CD4-positive, CD25-positive, alpha-beta regulatory T cell (primary cell): ENCODE measurements at regions not wholly inside any gene's neighbourhood (a gene's known extent, or its start where the extent isn't known, plus 50 kb on each side); places are given as distances from the start of the nearest gene placed in this dataset.

ENCODE experiments used
- ATAC-seq, 2 donors: fragments of 150-1000 bp; cut with Tn5 transposase; one replicate each; pipeline ENCODE4 v1.10.0; 2021; ENCODE audit warnings: low read depth in 2 of 2, moderate number of reproducible peaks in 2 of 2, moderate library complexity in 1 of 2
- DNase-seq, 3 donors: peaks; one replicate each; pipeline versions ENCODE4 v3.0.0 to v3.0.0-alpha.2; 2012 to 2022; ENCODE audit warnings: mixed read lengths in 1 of 3
- H3K27ac ChIP-seq: one replicate; pipeline ENCODE4 v1.7.0; 2013; ENCODE audit warnings: mild to moderate bottlenecking, low read length; ENCODE audit not compliant: insufficient read depth, poor library complexity, severe bottlenecking
- H3K27me3 ChIP-seq: one replicate; pipeline ENCODE4 v1.7.0; 2013; ENCODE audit warnings: low read length; ENCODE audit not compliant: control insufficient read depth, insufficient read depth
- H3K36me3 ChIP-seq: one replicate; pipeline ENCODE4 v1.7.0; 2013; ENCODE audit warnings: mild to moderate bottlenecking, low read length, moderate library complexity; ENCODE audit not compliant: control insufficient read depth, insufficient read depth
- H3K4me1 ChIP-seq: 2 replicates; pipeline ENCODE4 v1.7.0; 2013; ENCODE audit warnings: mild to moderate bottlenecking, low read length; ENCODE audit not compliant: insufficient read depth, control insufficient read depth, poor library complexity, severe bottlenecking
- H3K4me3 ChIP-seq: one replicate; pipeline ENCODE4 v1.7.0; 2013; ENCODE audit warnings: low read depth, mild to moderate bottlenecking, low read length, moderate library complexity
- H3K9me3 ChIP-seq, 2 experiments: 1 replicate in 1 of 2; 2 replicates in 1 of 2; pipeline ENCODE4 v1.7.0; 2013; ENCODE audit warnings: low read length in 2 of 2, mild to moderate bottlenecking in 1 of 2, moderate library complexity in 1 of 2; ENCODE audit not compliant: control insufficient read depth in 2 of 2
- H3K27ac Mint-ChIP-seq, 3 donors: one replicate each; pipeline ENCODE4 v1.8.0; 2020 to 2022; ENCODE audit warnings: mild to moderate bottlenecking in 3 of 3, mixed read lengths in 3 of 3, moderate library complexity in 2 of 3
- H3K27me3 Mint-ChIP-seq: one replicate; pipeline ENCODE4 v1.8.0; 2022; ENCODE audit warnings: mild to moderate bottlenecking, mixed read lengths
- H3K36me3 Mint-ChIP-seq: one replicate; pipeline ENCODE4 v1.8.0; 2020; ENCODE audit warnings: mixed read lengths
- H3K4me1 Mint-ChIP-seq, 4 donors: one replicate each; pipeline ENCODE4 v1.8.0; 2020 to 2022; ENCODE audit warnings: mixed read lengths in 4 of 4, mild to moderate bottlenecking in 1 of 4
- H3K4me3 Mint-ChIP-seq, 4 donors: one replicate each; pipeline ENCODE4 v1.8.0; 2020 to 2022; ENCODE audit warnings: mild to moderate bottlenecking in 4 of 4, mixed read lengths in 4 of 4, moderate library complexity in 3 of 4
- H3K9me3 Mint-ChIP-seq, 7 donors: one replicate each; pipeline ENCODE4 v1.8.0; 2020 to 2022; ENCODE audit warnings: mixed read lengths in 7 of 7, mild to moderate bottlenecking in 3 of 7, moderate library complexity in 2 of 7

DNA sequence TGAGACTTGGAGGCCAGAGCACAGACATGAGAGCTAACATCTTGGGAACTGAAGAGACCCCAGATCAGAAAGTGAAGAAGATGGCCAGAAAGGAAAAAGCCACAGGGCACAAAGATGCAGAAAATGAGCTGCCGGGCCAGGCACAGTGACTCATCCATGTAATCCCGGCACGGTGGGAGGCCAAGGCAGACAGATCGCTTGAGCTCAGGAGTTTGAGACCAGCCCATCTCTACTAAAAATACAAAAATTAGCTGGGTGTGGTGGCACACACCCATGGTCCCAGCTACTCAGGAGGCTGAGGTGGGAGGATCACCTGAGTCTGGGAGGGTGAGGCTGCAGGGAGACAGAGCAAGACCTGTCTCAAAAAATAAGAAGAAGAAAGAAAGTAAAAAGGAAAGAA lies 81.4 kb upstream of the MGMT start:
- Histone ChIP-seq H3K36me3 (no peaks in the 10 kb centered on the region), H3K27me3 (no peaks in the 10 kb centered on the region), H3K4me1 (no peaks in the 10 kb centered on the region), H3K27ac (no peak overlapping the region), H3K9me3 (no peaks in the 10 kb centered on the region), H3K4me3 (no peak overlapping the region)
- ATAC-seq (no peak), DNase-seq (no peak)
- Mint-ChIP-seq H3K4me3 (no peak overlapping the region), H3K27me3 (no peaks in the 10 kb centered on the region), H3K9me3 (peaks cover 0 to 2% (median 0%) of the 10 kb centered on the region in 7 donors), H3K36me3 (no peaks in the 10 kb centered on the region), H3K4me1 (no peaks in the 10 kb centered on the region), H3K27ac (no peak overlapping the region)

GRCh38 chr10:129386415-129387257 lies 80.4 kb upstream of the MGMT start:
- ATAC-seq = no peak
- H3K27me3 Mint-ChIP-seq = no peaks in the 10 kb centered on the region

GRCh38 chr10:129387258-129387525 lies 79.8 kb upstream of the MGMT start:
- Histone ChIP-seq H3K27ac (no peak overlapping the region), H3K9me3 (no peaks in the 10 kb centered on the region), H3K4me3 (no peak overlapping the region), H3K4me1 (no peaks in the 10 kb centered on the region), H3K27me3 (no peaks in the 10 kb centered on the region), H3K36me3 (no peaks in the 10 kb centered on the region)
- Mint-ChIP-seq H3K9me3 (no peaks in the 10 kb centered on the region), H3K27ac (no peak overlapping the region), H3K4me3 (no peak overlapping the region), H3K4me1 (no peaks in the 10 kb centered on the region), H3K27me3 (no peaks in the 10 kb centered on the region), H3K36me3 (no peaks in the 10 kb centered on the region)
- ATAC-seq (no peak), DNase-seq (no peak)

More at GRCh38 chr10:129386415-129387257, 80.4 kb upstream of the MGMT start:
- no peaks in the 10 kb centered on the region for H3K9me3 ChIP-seq
- H3K4me1 Mint-ChIP-seq = no peaks in the 10 kb centered on the region
- no peaks in the 10 kb centered on the region for H3K27me3 ChIP-seq
- H3K9me3 Mint-ChIP-seq = peaks cover 0 to 2% (median 0%) of the 10 kb centered on the region in 7 donors
- no peaks in the 10 kb centered on the region for H3K36me3 Mint-ChIP-seq
- H3K27ac Mint-ChIP-seq = peak overlapping the region in 1 of 3 donors; percentile 47
- H3K27ac ChIP-seq = no peak overlapping the region
- H3K4me3 ChIP-seq = no peak overlapping the region
- H3K36me3 ChIP-seq = no peaks in the 10 kb centered on the region
- no peak for DNase-seq
- H3K4me3 Mint-ChIP-seq = no peak overlapping the region
- no peaks in the 10 kb centered on the region for H3K4me1 ChIP-seq

- no peak for DNase-seq
- H3K27me3 ChIP-seq = no peaks in the 10 kb centered on the region
- H3K9me3 ChIP-seq = no peaks in the 10 kb centered on the region
- no peaks in the 10 kb centered on the region for H3K36me3 ChIP-seq
- no peaks in the 10 kb centered on the region for H3K27me3 Mint-ChIP-seq
- H3K27ac ChIP-seq = no peak overlapping the region
- H3K36me3 Mint-ChIP-seq = no peaks in the 10 kb centered on the region
- no peak overlapping the region for H3K27ac Mint-ChIP-seq
- H3K4me3 Mint-ChIP-seq = no peak overlapping the region
- H3K4me3 ChIP-seq = no peak overlapping the region
- H3K9me3 Mint-ChIP-seq = no peaks in the 10 kb centered on the region
- no peaks in the 10 kb centered on the region for H3K4me1 ChIP-seq
- no peak for ATAC-seq
- H3K4me1 Mint-ChIP-seq = no peaks in the 10 kb centered on the region
Measured at GRCh38 chr10:129388435-129388834, 78.6 kb upstream of the MGMT start.

DNA sequence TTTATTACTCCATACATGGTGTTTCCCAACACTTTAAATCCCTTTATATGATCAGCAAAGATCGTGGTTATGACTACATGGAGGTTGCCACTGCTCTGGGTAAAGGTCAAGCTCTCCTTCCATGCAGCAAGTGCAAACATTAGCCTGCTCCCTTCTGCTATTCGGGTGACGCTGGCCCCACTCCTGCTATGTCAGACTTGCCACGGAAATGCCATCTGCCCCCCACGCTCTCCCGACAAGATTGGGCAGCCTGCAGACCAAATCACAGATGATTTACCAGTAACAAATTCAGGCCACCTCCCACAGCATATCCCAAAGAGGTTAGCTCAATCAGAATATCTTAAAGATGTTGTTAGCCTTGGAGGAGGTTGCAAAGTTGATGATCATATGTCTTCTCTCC lies 77.8 kb upstream of the MGMT start:
- Histone ChIP-seq H3K27me3 (no peaks in the 10 kb centered on the region), H3K27ac (no peak overlapping the region), H3K4me1 (no peaks in the 10 kb centered on the region), H3K9me3 (no peaks in the 10 kb centered on the region), H3K36me3 (no peaks in the 10 kb centered on the region), H3K4me3 (no peak overlapping the region)
- H3K27me3 Mint-ChIP-seq = no peaks in the 10 kb centered on the region
- no peaks in the 10 kb centered on the region for H3K9me3 Mint-ChIP-seq
- no peaks in the 10 kb centered on the region for H3K4me1 Mint-ChIP-seq
- no peak overlapping the region for H3K4me3 Mint-ChIP-seq
- H3K27ac Mint-ChIP-seq = no peak overlapping the region
- no peak for DNase-seq
- no peak for ATAC-seq
- no peaks in the 10 kb centered on the region for H3K36me3 Mint-ChIP-seq

DNA sequence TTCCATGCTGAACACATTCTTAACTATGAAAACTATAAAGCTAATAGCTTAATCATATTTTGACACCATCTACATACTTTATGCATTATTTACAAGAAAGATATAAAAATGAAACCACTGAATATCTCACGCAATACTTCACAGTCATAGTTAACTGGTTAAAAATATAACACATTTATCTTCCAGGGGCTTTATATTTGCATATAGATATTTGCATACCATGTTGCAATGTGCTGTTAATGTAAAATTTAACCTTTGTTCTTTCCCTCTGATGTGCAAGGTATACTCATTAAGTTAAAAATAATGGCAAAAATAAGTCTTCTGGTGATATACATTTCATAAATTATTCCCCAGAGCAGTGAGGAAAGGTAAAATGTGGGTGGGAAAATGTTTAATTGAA lies 76.9 kb upstream of the MGMT start:
- no peak for ATAC-seq
- Mint-ChIP-seq H3K27ac (no peak overlapping the region), H3K27me3 (no peaks in the 10 kb centered on the region), H3K36me3 (no peaks in the 10 kb centered on the region), H3K4me1 (no peaks in the 10 kb centered on the region), H3K4me3 (no peak overlapping the region), H3K9me3 (no peaks in the 10 kb centered on the region)
- H3K9me3 ChIP-seq = no peaks in the 10 kb centered on the region
- no peaks in the 10 kb centered on the region for H3K36me3 ChIP-seq
- no peak overlapping the region for H3K27ac ChIP-seq
- DNase-seq = no peak
- H3K27me3 ChIP-seq = no peaks in the 10 kb centered on the region
- H3K4me1 ChIP-seq = no peaks in the 10 kb centered on the region
- H3K4me3 ChIP-seq = no peak overlapping the region

DNA sequence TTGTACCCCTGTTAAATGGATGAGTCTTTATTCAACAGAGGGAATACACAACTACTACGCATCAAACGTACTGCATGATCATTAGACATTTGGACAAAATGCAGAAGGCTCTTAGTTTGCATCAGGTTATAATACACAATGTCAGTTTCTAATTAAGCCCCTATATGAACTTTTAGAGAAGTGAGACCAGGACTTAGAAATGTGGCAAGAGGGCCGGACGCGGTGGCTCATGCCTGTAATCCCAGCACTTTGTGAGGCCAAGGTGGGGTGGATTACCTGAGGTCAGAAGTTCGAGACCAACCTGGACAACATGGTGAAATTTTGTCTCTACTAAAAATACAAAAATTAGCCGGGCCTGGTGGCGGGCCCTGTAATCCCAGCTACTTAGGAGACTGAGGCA lies 76.3 kb upstream of the MGMT start:
- H3K9me3 Mint-ChIP-seq = no peaks in the 10 kb centered on the region
- H3K4me1 Mint-ChIP-seq = no peaks in the 10 kb centered on the region
- H3K27ac Mint-ChIP-seq = no peak overlapping the region
- H3K9me3 ChIP-seq = no peaks in the 10 kb centered on the region
- H3K36me3 Mint-ChIP-seq = no peaks in the 10 kb centered on the region
- DNase-seq = no peak
- no peak overlapping the region for H3K4me3 ChIP-seq
- no peak overlapping the region for H3K4me3 Mint-ChIP-seq
- H3K36me3 ChIP-seq = no peaks in the 10 kb centered on the region
- no peak overlapping the region for H3K27ac ChIP-seq
- H3K27me3 Mint-ChIP-seq = no peaks in the 10 kb centered on the region
- H3K4me1 ChIP-seq = no peaks in the 10 kb centered on the region
- H3K27me3 ChIP-seq = no peaks in the 10 kb centered on the region
- ATAC-seq = no peak

DNA sequence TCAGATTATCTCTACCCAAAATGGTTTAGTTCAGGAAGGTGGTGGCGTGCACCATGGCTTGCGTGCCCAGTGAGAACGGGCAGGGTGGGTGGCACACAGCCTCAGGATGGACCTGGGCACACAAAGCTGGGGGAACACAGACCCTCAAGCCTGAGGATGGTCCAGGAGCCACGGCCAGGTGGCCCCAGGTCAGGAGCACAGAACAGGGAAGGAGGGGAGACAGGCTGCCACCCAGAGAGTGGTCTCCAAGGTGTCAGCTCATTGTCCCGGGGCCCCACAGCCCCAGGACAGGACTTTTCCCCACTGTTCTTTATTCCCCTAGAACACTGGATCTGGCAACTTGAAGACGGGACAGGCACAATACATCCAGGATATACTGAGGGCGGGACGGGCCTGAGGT lies 75.6 kb upstream of the MGMT start:
- no peaks in the 10 kb centered on the region for H3K27me3 Mint-ChIP-seq
- no peaks in the 10 kb centered on the region for H3K4me1 Mint-ChIP-seq
- ATAC-seq = no peak
- Histone ChIP-seq H3K27ac (no peak overlapping the region), H3K27me3 (no peaks in the 10 kb centered on the region), H3K36me3 (no peaks in the 10 kb centered on the region), H3K4me1 (no peaks in the 10 kb centered on the region), H3K9me3 (no peaks in the 10 kb centered on the region), H3K4me3 (no peak overlapping the region)
- no peak overlapping the region for H3K4me3 Mint-ChIP-seq
- no peaks in the 10 kb centered on the region for H3K36me3 Mint-ChIP-seq
- no peak overlapping the region for H3K27ac Mint-ChIP-seq
- no peak for DNase-seq
- no peaks in the 10 kb centered on the region for H3K9me3 Mint-ChIP-seq
